ENCODE measurements at regions not wholly inside any gene's neighbourhood (a gene's known extent, or its start where the extent isn't known, plus 50 kb on each side); places are given as distances from the start of the nearest gene placed in this dataset.

DNA sequence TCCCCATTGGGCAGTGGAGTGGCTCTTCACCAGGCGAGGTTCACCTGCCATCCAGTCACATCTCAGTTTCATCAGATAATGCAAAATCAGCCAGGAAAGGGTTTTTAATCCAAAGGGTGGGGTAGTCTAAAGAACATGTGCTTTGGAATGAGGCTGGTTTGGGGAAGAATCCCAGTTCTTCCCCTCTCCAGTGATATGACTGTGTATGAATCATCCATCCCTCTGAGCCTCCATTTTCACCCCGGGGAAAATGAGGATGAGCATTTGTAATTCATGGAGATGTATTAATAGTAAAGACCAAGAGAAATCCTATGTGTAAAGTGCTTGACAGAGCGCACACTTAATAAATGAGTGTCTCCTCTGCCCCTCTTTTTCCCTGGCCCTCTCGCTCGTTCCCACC is 215.1 kb upstream of the FGGY start:
- Histone ChIP-seq H3K27ac (no peak overlapping the region), H3K4me1 (peaks cover 13% of the 10 kb centered on the region), H3K9me3 (no peaks in the 10 kb centered on the region), H3K27me3 (no peaks in the 10 kb centered on the region), H3K4me3 (no peak overlapping the region), H3K36me3 (no peaks in the 10 kb centered on the region)
- TF ChIP-seq POLR2AphosphoS5 (IDR thresholded peaks at IDR 0.05; ENCODE audit: insufficient read depth in 1 of 2, low read depth in 1 of 2), result no peak
- TF ChIP-seq POLR2A (IDR thresholded peaks at IDR 0.05), result no peak
- TF ChIP-seq, protein P1, sequence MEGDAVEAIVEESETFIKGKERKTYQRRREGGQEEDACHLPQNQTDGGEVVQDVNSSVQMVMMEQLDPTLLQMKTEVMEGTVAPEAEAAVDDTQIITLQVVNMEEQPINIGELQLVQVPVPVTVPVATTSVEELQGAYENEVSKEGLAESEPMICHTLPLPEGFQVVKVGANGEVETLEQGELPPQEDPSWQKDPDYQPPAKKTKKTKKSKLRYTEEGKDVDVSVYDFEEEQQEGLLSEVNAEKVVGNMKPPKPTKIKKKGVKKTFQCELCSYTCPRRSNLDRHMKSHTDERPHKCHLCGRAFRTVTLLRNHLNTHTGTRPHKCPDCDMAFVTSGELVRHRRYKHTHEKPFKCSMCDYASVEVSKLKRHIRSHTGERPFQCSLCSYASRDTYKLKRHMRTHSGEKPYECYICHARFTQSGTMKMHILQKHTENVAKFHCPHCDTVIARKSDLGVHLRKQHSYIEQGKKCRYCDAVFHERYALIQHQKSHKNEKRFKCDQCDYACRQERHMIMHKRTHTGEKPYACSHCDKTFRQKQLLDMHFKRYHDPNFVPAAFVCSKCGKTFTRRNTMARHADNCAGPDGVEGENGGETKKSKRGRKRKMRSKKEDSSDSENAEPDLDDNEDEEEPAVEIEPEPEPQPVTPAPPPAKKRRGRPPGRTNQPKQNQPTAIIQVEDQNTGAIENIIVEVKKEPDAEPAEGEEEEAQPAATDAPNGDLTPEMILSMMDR (IDR thresholded peaks at IDR 0.05), result no peak
- intact Hi-C loops (cut with DNase I), result no loop called here
- no peak for DNase-seq (ENCODE audit: extremely low spot score in 2 of 2)

GRCh38 chr1:59083946-59084865 is 212.7 kb upstream of the FGGY start:
- no peak for TF ChIP-seq POLR2A (IDR thresholded peaks at IDR 0.05)
- TF ChIP-seq, protein P1 (IDR thresholded peaks at IDR 0.05), result no peak
- no peak for TF ChIP-seq POLR2AphosphoS5 (IDR thresholded peaks at IDR 0.05; ENCODE audit: insufficient read depth in 1 of 2, low read depth in 1 of 2)

GRCh38 chr1:59085101-59085500 is 211.8 kb upstream of the FGGY start:
- H3K27me3 ChIP-seq, result no peaks in the 10 kb centered on the region
- intact Hi-C loops (cut with DNase I), result no loop called here
- no peak overlapping the region for H3K27ac ChIP-seq
- TF ChIP-seq, protein P1 (IDR thresholded peaks at IDR 0.05), result no peak
- TF ChIP-seq POLR2AphosphoS5 (IDR thresholded peaks at IDR 0.05; ENCODE audit: insufficient read depth in 1 of 2, low read depth in 1 of 2) (no peak), POLR2A (IDR thresholded peaks at IDR 0.05) (no peak)
- H3K9me3 ChIP-seq, result peaks cover 5% of the 10 kb centered on the region
- no peak overlapping the region for H3K4me3 ChIP-seq
- H3K36me3 ChIP-seq, result no peaks in the 10 kb centered on the region
- DNase-seq (ENCODE audit: extremely low spot score in 2 of 2), result no peak
- H3K4me1 ChIP-seq, result peaks cover 5% of the 10 kb centered on the region

More at GRCh38 chr1:59083946-59084865, 212.7 kb upstream of the FGGY start:
- H3K4me3 ChIP-seq, result no peak overlapping the region
- intact Hi-C loops (cut with DNase I), result no loop called here
- H3K27me3 ChIP-seq, result no peaks in the 10 kb centered on the region
- H3K4me1 ChIP-seq, result peaks cover 13% of the 10 kb centered on the region
- DNase-seq (ENCODE audit: extremely low spot score in 2 of 2), result no peak
- no peaks in the 10 kb centered on the region for H3K36me3 ChIP-seq
- H3K9me3 ChIP-seq, result peaks cover 2% of the 10 kb centered on the region
- no peak overlapping the region for H3K27ac ChIP-seq

DNA sequence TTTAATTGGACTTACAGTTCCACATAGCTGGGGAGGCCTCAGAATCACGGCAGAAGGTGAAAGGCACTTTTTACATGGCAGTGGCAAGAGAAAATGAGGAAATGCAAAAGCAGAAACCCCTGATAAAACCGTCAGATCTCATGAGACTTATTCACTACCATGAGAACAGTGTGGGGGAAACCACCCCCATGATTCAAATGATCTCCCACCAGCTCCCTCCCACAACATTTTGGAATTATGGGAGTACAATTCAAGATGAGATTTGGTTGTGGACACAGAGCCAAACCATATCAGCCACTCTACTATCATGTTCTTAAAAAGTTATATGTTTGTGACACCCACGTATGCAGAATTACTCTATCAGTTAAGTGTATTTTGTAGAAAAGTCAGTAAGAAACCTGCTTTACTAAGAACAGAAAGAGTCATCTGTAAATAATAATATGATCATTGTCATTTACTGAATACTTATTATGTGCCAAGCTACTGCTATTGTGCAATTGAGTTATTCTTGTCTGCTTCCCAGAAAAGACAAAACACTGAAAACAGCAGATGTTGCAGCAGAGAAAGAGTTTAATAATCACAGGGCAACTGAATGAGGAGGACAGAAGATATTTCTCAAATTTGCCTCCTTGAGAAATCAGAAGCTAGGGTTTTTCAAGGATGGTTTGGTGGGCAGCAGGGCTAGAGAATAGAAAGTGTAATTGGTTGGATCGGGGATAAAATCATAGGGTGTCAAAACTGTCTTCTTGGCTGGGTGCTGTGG is 207.7 kb upstream of the FGGY start:
- Histone ChIP-seq H3K27me3 (no peaks in the 10 kb centered on the region), H3K4me3 (no peak overlapping the region), H3K36me3 (no peaks in the 10 kb centered on the region), H3K27ac (no peak overlapping the region), H3K9me3 (peaks cover 5% of the 10 kb centered on the region), H3K4me1 (peaks cover 3% of the 10 kb centered on the region)
- intact Hi-C loops (cut with DNase I), result no loop called here
- TF ChIP-seq POLR2AphosphoS5 (IDR thresholded peaks at IDR 0.05; ENCODE audit: insufficient read depth in 1 of 2, low read depth in 1 of 2), result no peak
- no peak for DNase-seq (ENCODE audit: extremely low spot score in 2 of 2)

GRCh38 chr1:59089922-59090457 is 206.9 kb upstream of the FGGY start:
- H3K27ac ChIP-seq, result no peak overlapping the region
- TF ChIP-seq POLR2A (IDR thresholded peaks at IDR 0.05) (no peak), POLR2AphosphoS5 (IDR thresholded peaks at IDR 0.05; ENCODE audit: insufficient read depth in 1 of 2, low read depth in 1 of 2) (no peak)
- TF ChIP-seq, protein P1 (IDR thresholded peaks at IDR 0.05), result no peak
- H3K27me3 ChIP-seq, result no peaks in the 10 kb centered on the region
- H3K4me3 ChIP-seq, result no peak overlapping the region
- no peaks in the 10 kb centered on the region for H3K36me3 ChIP-seq
- no peaks in the 10 kb centered on the region for H3K4me1 ChIP-seq
- H3K9me3 ChIP-seq, result peaks cover 5% of the 10 kb centered on the region
- DNase-seq (ENCODE audit: extremely low spot score in 2 of 2), result no peak
- intact Hi-C loops (cut with DNase I), result no loop called here
